ENCODE measurements at regions not wholly inside any gene's neighbourhood (a gene's known extent, or its start where the extent isn't known, plus 50 kb on each side); places are given as distances from the start of the nearest gene placed in this dataset.
A peak's percentile ranks its signal among the peaks of the same experiment; 100 is the strongest.
"Not testable (repeated sequence)": the region's sequence is repeated elsewhere in the genome, so short reads cannot be mapped to it uniquely, and the experiment has no call there.

GRCh38 chr9:42656789-42657188 lies 473.3 kb downstream of the SPATA31A6 start:
- DNase-seq, result not testable (repeated sequence)

- DNase-seq, result not testable (repeated sequence)
Observed at GRCh38 chr9:42657496-42657895, 474.0 kb downstream of the SPATA31A6 start.

GRCh38 chr9:42697146-42697545 lies 513.7 kb downstream of the SPATA31A6 start:
- not testable (repeated sequence) for DNase-seq

GRCh38 chr9:42702890-42703289 lies 519.4 kb downstream of the SPATA31A6 start:
- not testable (repeated sequence) for DNase-seq

- not testable (repeated sequence) for DNase-seq
Observed at GRCh38 chr9:42724841-42725835, 541.7 kb downstream of the SPATA31A6 start.

- DNase-seq, result peak; percentile 75
Observed at GRCh38 chr9:42743030-42743814, 559.8 kb downstream of the SPATA31A6 start.

GRCh38 chr9:42757251-42757650 lies 573.8 kb downstream of the SPATA31A6 start:
- DNase-seq, result not testable (repeated sequence)

- DNase-seq, result not testable (repeated sequence)
Observed at GRCh38 chr9:42759320-42759719, 575.9 kb downstream of the SPATA31A6 start.

- DNase-seq, result not testable (repeated sequence)
Observed at GRCh38 chr9:42782201-42782600, 598.7 kb downstream of the SPATA31A6 start.

GRCh38 chr9:42792725-42793124 lies 609.3 kb downstream of the SPATA31A6 start:
- DNase-seq, result not testable (repeated sequence)

GRCh38 chr9:42798571-42798970 lies 615.1 kb downstream of the SPATA31A6 start:
- DNase-seq, result not testable (repeated sequence)

GRCh38 chr9:42802716-42803115 lies 619.3 kb downstream of the SPATA31A6 start:
- DNase-seq, result not testable (repeated sequence)

GRCh38 chr9:42806674-42807073 lies 623.2 kb downstream of the SPATA31A6 start:
- DNase-seq, result not testable (repeated sequence)

GRCh38 chr9:42821468-42821867 lies 638.0 kb downstream of the SPATA31A6 start:
- not testable (repeated sequence) for DNase-seq

GRCh38 chr9:42848156-42848555 lies 664.7 kb downstream of the SPATA31A6 start:
- DNase-seq, result not testable (repeated sequence)

GRCh38 chr9:42850896-42851693 lies 667.6 kb downstream of the SPATA31A6 start:
- DNase-seq, result not testable (repeated sequence)

- DNase-seq, result not testable (repeated sequence)
Observed at GRCh38 chr9:42851701-42852100, 668.2 kb downstream of the SPATA31A6 start.

GRCh38 chr9:42852133-42852930 lies 668.9 kb downstream of the SPATA31A6 start:
- peak; percentile 63 for DNase-seq

GRCh38 chr9:42860133-42860532 lies 676.7 kb downstream of the SPATA31A6 start:
- not testable (repeated sequence) for DNase-seq

GRCh38 chr9:42862465-42862864 lies 679.0 kb downstream of the SPATA31A6 start:
- DNase-seq, result not testable (repeated sequence)

Data from hematopoietic multipotent progenitor cell treated with erythropoietin and hydrocortisone succinate and interleukin-3 and kit ligand, for 6 days (in vitro differentiated cells).